Panc1 (cell line): ENCODE measurements at regions not wholly inside any gene's neighbourhood (a gene's known extent, or its start where the extent isn't known, plus 50 kb on each side); places are given as distances from the start of the nearest gene placed in this dataset.

ENCODE experiments used
- ATAC-seq: fragments of 200-7000 bp; cut with Tn5 transposase; 2 replicates; pipeline ENCODE4 v1.9.1; 2020; ENCODE audit warnings: mild to moderate bottlenecking, moderate library complexity
- BruUV-seq: library from RNA; stranded (reverse); fragments of 400-500 nt; replicated peaks from 2 replicates; lab custom pipeline; 2021; lab: Mats Ljungman, UMichigan
- CTCF ChIA-PET: fragments of 300-600 bp; sonication (Branson Sonifier 250); formaldehyde crosslinking; loops from one replicate; lab custom pipeline; 2022; ENCODE audit warnings: antibody characterized with exemption; lab: Charles Lee
- POLR2A ChIA-PET: fragments of 300-600 bp; sonication (Branson Sonifier 250); formaldehyde crosslinking; loops from one replicate; lab custom pipeline; 2022; ENCODE audit warnings: antibody characterized with exemption; lab: Charles Lee
- DNase-seq: peaks from one replicate; pipeline ENCODE4 v3.0.0-alpha.2; 2010; ENCODE audit warnings: low read depth, low spot score
- H3K27ac ChIP-seq: 2 replicates; pipeline ENCODE4 v1.5.1; 2011; ENCODE audit warnings: mild to moderate bottlenecking, low read length, inconsistent platforms
- H3K27me3 ChIP-seq: fragments of 200-500 bp; sonication (Bioruptor generic); 2 replicates; pipeline ENCODE4 v1.6.0; 2014; ENCODE audit warnings: low read length, inconsistent platforms; ENCODE audit not compliant: control insufficient read depth, insufficient read depth
- H3K36me3 ChIP-seq: fragments of 200-500 bp; sonication (Bioruptor generic); 2 replicates; pipeline ENCODE4 v1.5.1; 2014; ENCODE audit warnings: inconsistent platforms, mild to moderate bottlenecking, low read length, moderate library complexity; ENCODE audit not compliant: control insufficient read depth, insufficient read depth
- H3K4me1 ChIP-seq: 2 replicates; pipeline ENCODE4 v1.5.1; 2011; ENCODE audit warnings: inconsistent platforms, mild to moderate bottlenecking, low read length, moderate library complexity; ENCODE audit not compliant: control insufficient read depth, insufficient read depth
- H3K4me3 ChIP-seq, 2 experiments: 2 replicates each; pipeline ENCODE4 v1.5.1; 2011 to 2012; ENCODE audit warnings: low read depth in 2 of 2, low read length in 2 of 2, mild to moderate bottlenecking in 2 of 2, inconsistent platforms in 1 of 2, moderate library complexity in 1 of 2
- H3K9me3 ChIP-seq: fragments of 200-500 bp; sonication (Bioruptor generic); 2 replicates; pipeline ENCODE4 v1.5.1; 2014; ENCODE audit warnings: low read depth, mild to moderate bottlenecking, inconsistent platforms, low read length, moderate library complexity; ENCODE audit not compliant: control insufficient read depth, insufficient read depth
- CTCF ChIP-seq: fragments of 450-650 bp; IDR thresholded peaks from 2 replicates; pipeline ENCODE4 v1.5.1; 2017; ENCODE audit warnings: mild to moderate bottlenecking
- POLR2AphosphoS5 ChIP-seq: IDR thresholded peaks from 2 replicates; pipeline ENCODE4 v1.6.1; 2012; ENCODE audit warnings: mild to moderate bottlenecking, low read depth, low read length, moderate library complexity
- REST ChIP-seq, 2 experiments: IDR thresholded peaks; 2 replicates each; pipeline ENCODE4 v1.6.1; 2011 to 2012; ENCODE audit warnings: low read depth in 2 of 2, control low read depth in 1 of 2, low read length in 1 of 2, mild to moderate bottlenecking in 1 of 2, moderate library complexity in 1 of 2; ENCODE audit not compliant: insufficient read depth in 1 of 2
- SIN3A ChIP-seq: IDR thresholded peaks from 2 replicates; pipeline ENCODE4 v1.6.1; 2012; ENCODE audit warnings: low read depth, mild to moderate bottlenecking, low read length, moderate library complexity, borderline replicate concordance; ENCODE audit not compliant: insufficient read depth
- TCF7L2 ChIP-seq: IDR thresholded peaks from 2 replicates; pipeline ENCODE4 v1.6.1; 2011; ENCODE audit warnings: mild to moderate bottlenecking, low read depth, low read length, inconsistent platforms
- in situ Hi-C: cut with HindIII; loops from 2 replicates; pipeline ENCODE4 v1.10.0; 2016; ENCODE audit warnings: low sequenced_read_pairs, low pct_unique_long_range_greater_than_20kb
- intact Hi-C: fragments of 100-400 bp; cut with micrococcal nuclease; formaldehyde crosslinking; loops from one replicate; pipeline ENCODE4 v1.10.0; 2022; ENCODE audit not compliant: unreplicated experiment

GRCh38 chr4:187227907-187228704 is 504.4 kb upstream of the FAT1 start:
- intact Hi-C loops, result no loop called here
- CTCF ChIA-PET, result no interaction called here
- Histone ChIP-seq H3K27ac (no peak overlapping the region), H3K4me3 (no peak overlapping the region), H3K4me1 (no peaks in the 10 kb centered on the region), H3K9me3 (no peaks in the 10 kb centered on the region), H3K27me3 (no peaks in the 10 kb centered on the region), H3K36me3 (no peaks in the 10 kb centered on the region)
- POLR2A ChIA-PET, result no interaction called here
- no peak for ATAC-seq
- in situ Hi-C loops, result no loop called here
- BruUV-seq, result no TSS peak
- no peak for DNase-seq
- no peak for TF ChIP-seq TCF7L2
- TF ChIP-seq REST (IDR thresholded peaks at IDR 0.05; ENCODE audit: insufficient read depth in 1 of 2, low read depth in 2 of 2, low read length in 1 of 2), result no peak
- no peak for TF ChIP-seq POLR2AphosphoS5
- TF ChIP-seq CTCF, result no peak
- TF ChIP-seq SIN3A, result no peak

- ATAC-seq, result no peak
- H3K27ac ChIP-seq, result no peak overlapping the region
- in situ Hi-C loops, result no loop called here
- TF ChIP-seq POLR2AphosphoS5, result no peak
- TF ChIP-seq REST (IDR thresholded peaks at IDR 0.05; ENCODE audit: insufficient read depth in 1 of 2, low read depth in 2 of 2, low read length in 1 of 2), result no peak
- no peaks in the 10 kb centered on the region for H3K9me3 ChIP-seq
- H3K4me3 ChIP-seq, result no peak overlapping the region
- POLR2A ChIA-PET, result no interaction called here
- CTCF ChIA-PET, result no interaction called here
- BruUV-seq, result no TSS peak
- intact Hi-C loops, result no loop called here
- no peaks in the 10 kb centered on the region for H3K36me3 ChIP-seq
- peaks cover 3% of the 10 kb centered on the region; the same call in 1 of the 2 replicates for H3K4me1 ChIP-seq
- H3K27me3 ChIP-seq, result no peaks in the 10 kb centered on the region
- DNase-seq, result no peak
Measured at GRCh38 chr4:187232196-187232595, 508.5 kb upstream of the FAT1 start.
